NT2/D1 (cell line): ENCODE measurements at regions not wholly inside any gene's neighbourhood (a gene's known extent, or its start where the extent isn't known, plus 50 kb on each side); places are given as distances from the start of the nearest gene placed in this dataset.
"Not testable (repeated sequence)": the region's sequence is repeated elsewhere in the genome, so short reads cannot be mapped to it uniquely, and the experiment has no call there.

ENCODE experiments used
- SUZ12 ChIP-seq: IDR thresholded peaks from 2 replicates; pipeline ENCODE4 v1.6.1; 2011; ENCODE audit not compliant: insufficient read length, insufficient read depth; ENCODE audit errors: extremely low read depth
- YY1 ChIP-seq: IDR thresholded peaks from 2 replicates; pipeline ENCODE4 v1.6.1; 2011; ENCODE audit not compliant: insufficient read length, insufficient read depth

DNA sequence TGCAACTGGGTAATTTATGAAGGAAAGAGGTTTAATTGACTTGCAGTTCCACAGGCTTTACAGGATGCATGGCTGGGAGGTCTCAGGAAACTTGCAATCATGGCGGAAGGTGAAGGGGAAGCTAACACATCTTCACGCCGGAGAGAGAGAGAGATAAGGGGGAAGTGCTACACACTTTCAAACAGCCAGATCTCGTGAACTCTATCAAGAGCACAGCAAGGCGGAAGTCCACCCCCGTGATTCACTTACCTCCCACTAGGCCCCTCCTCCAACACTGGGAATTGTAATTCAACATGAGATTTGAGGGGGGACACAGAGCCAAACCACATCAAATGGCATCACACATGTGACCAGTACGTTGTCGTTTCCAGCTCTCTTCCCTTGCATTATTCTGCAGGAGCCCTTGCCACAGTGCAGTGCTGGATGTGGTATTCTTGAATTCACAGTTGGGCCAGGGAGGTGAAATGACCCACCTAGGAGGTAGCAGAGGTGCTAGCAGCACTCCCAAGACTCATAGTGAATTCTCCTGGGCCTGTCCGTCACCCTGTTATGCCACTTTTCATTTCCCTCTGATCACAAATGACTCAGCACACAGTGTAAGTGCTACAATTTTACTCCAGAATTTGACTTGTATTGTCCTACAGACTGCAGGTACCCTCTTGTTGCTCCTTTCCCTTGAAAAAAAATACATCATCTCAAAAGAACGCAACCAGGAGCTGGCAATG lies 179.2 kb upstream of the PLGLB2 start:
- not testable (repeated sequence) for TF ChIP-seq YY1, SUZ12
